ENCODE measurements at regions not wholly inside any gene's neighbourhood (a gene's known extent, or its start where the extent isn't known, plus 50 kb on each side); places are given as distances from the start of the nearest gene placed in this dataset.

DNA sequence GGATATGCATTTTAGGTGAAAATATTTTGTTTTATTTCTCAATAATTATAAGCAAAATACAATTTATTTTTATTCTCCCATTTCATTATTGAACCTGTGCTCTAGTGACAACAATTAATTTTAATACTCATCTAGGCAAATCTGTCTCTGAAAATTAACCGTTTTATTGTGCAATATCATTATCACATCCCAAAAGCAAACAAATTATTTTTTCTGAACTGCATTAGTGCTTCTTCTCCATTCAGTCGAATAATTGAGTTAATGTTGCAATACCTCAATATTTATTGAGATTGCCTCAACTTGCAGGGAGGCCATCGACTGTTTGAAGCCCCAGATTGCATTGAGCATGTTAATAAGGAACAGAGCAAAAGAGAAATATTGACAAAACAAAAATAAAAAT, 303.2 kb upstream of the LRFN5 start:
- TF ChIP-seq, protein P1, sequence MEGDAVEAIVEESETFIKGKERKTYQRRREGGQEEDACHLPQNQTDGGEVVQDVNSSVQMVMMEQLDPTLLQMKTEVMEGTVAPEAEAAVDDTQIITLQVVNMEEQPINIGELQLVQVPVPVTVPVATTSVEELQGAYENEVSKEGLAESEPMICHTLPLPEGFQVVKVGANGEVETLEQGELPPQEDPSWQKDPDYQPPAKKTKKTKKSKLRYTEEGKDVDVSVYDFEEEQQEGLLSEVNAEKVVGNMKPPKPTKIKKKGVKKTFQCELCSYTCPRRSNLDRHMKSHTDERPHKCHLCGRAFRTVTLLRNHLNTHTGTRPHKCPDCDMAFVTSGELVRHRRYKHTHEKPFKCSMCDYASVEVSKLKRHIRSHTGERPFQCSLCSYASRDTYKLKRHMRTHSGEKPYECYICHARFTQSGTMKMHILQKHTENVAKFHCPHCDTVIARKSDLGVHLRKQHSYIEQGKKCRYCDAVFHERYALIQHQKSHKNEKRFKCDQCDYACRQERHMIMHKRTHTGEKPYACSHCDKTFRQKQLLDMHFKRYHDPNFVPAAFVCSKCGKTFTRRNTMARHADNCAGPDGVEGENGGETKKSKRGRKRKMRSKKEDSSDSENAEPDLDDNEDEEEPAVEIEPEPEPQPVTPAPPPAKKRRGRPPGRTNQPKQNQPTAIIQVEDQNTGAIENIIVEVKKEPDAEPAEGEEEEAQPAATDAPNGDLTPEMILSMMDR (IDR thresholded peaks at IDR 0.05 in 8 of 11, conservative IDR thresholded peaks at IDR 0.05 in 3 of 11) = no peak
- TF ChIP-seq POLR2AphosphoS5 (IDR thresholded peaks at IDR 0.05) = no peak
